Upper lobe of left lung (tissue), 4 donors: ENCODE measurements at regions not wholly inside any gene's neighbourhood (a gene's known extent, or its start where the extent isn't known, plus 50 kb on each side); places are given as distances from the start of the nearest gene placed in this dataset.

Experiments
- CTCF ChIP-seq, 6 experiments: fragments of 450-650 bp in 4 of 6; fragments of 200-600 bp in 2 of 6; sonication (generic) in 2 of 6; IDR thresholded peaks; one replicate each; pipeline ENCODE4 v1.5.1; 2016 to 2019; ENCODE audit warnings: antibody characterized with exemption in 6 of 6
- EP300 ChIP-seq, 4 donors: sonication (generic); formaldehyde crosslinking; IDR thresholded peaks; one replicate each; pipeline ENCODE4 v1.5.1; 2017; ENCODE audit warnings: antibody characterized with exemption in 4 of 4, control low read depth in 2 of 4
- POLR2A ChIP-seq, 4 donors: fragments of 450-650 bp; IDR thresholded peaks; one replicate each; pipeline ENCODE4 v1.5.1; 2016 to 2017; ENCODE audit warnings: antibody characterized with exemption in 4 of 4, mild to moderate bottlenecking in 2 of 4

- TF ChIP-seq POLR2A (IDR thresholded peaks at IDR 0.05) (no peak), CTCF (IDR thresholded peaks at IDR 0.05) (no peak), EP300 (IDR thresholded peaks at IDR 0.05) (no peak)
These were observed 332.5 kb downstream of the PDGFC start for GRCh38 chr4:156638925-156639605.
